ENCODE measurements at regions not wholly inside any gene's neighbourhood (a gene's known extent, or its start where the extent isn't known, plus 50 kb on each side); places are given as distances from the start of the nearest gene placed in this dataset.

DNA sequence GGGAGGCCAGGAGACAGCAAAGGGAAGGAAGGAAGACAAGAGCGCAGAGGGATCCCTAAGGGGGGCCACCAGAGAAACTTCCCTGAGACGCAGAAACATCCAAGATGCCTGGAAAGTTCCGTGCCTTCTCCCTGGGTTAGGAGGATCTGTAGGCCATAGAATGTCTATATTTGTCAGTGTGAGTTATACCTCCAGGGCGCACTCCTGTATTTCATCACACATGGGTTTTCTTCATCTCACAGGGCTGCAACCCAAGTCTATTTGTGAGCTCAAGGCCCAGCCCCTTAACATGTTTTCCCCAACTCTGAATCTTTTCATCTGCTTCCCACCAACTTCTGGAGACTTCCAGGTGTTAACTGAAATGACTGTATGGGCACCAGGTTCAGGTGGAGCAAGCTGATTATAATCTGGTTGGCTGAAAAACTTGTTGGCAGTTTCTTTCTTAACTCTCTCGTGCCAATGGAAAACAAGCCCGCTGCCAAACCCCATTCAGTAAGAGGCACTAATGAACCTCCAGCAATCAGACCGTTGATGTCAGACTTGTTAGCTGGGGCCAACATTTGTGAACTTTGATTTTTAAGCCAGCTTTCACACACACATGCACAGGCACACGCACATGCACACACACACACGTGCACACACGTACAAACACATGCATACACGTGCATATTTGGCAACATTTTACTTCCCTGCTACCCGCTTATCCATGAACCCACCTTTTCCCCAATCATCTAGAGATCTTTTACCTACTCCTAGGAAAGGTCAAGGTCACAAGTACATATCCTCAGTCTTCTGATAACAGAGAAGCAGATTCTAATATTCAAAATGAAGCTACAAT, 247.5 kb upstream of the GMDS start (continued):
- TF ChIP-seq, protein P1, sequence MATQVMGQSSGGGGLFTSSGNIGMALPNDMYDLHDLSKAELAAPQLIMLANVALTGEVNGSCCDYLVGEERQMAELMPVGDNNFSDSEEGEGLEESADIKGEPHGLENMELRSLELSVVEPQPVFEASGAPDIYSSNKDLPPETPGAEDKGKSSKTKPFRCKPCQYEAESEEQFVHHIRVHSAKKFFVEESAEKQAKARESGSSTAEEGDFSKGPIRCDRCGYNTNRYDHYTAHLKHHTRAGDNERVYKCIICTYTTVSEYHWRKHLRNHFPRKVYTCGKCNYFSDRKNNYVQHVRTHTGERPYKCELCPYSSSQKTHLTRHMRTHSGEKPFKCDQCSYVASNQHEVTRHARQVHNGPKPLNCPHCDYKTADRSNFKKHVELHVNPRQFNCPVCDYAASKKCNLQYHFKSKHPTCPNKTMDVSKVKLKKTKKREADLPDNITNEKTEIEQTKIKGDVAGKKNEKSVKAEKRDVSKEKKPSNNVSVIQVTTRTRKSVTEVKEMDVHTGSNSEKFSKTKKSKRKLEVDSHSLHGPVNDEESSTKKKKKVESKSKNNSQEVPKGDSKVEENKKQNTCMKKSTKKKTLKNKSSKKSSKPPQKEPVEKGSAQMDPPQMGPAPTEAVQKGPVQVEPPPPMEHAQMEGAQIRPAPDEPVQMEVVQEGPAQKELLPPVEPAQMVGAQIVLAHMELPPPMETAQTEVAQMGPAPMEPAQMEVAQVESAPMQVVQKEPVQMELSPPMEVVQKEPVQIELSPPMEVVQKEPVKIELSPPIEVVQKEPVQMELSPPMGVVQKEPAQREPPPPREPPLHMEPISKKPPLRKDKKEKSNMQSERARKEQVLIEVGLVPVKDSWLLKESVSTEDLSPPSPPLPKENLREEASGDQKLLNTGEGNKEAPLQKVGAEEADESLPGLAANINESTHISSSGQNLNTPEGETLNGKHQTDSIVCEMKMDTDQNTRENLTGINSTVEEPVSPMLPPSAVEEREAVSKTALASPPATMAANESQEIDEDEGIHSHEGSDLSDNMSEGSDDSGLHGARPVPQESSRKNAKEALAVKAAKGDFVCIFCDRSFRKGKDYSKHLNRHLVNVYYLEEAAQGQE (IDR thresholded peaks at IDR 0.05; ENCODE audit: low read depth): no peak
- TF ChIP-seq POLR2AphosphoS5 (IDR thresholded peaks at IDR 0.05; ENCODE audit: low read depth, low read length) (no peak), ZFX (IDR thresholded peaks at IDR 0.05) (no peak), FOSL1 (IDR thresholded peaks at IDR 0.05; ENCODE audit: low read depth) (no peak), SIN3A (IDR thresholded peaks at IDR 0.05; ENCODE audit: low read depth) (no peak), JUND (IDR thresholded peaks at IDR 0.05) (no peak), TCF7L2 (IDR thresholded peaks at IDR 0.05; ENCODE audit: borderline replicate concordance, extremely low read depth, insufficient read depth, insufficient read length) (no peak), POLR2A (IDR thresholded peaks at IDR 0.05; ENCODE audit: borderline replicate concordance, extremely low read depth, insufficient read depth, insufficient read length) (no peak), CEBPB (IDR thresholded peaks at IDR 0.05; ENCODE audit: low read depth) (no peak), EZH2phosphoT487 (IDR thresholded peaks at IDR 0.05; ENCODE audit: borderline replicate concordance) (no peak)
- TF ChIP-seq, protein P2, sequence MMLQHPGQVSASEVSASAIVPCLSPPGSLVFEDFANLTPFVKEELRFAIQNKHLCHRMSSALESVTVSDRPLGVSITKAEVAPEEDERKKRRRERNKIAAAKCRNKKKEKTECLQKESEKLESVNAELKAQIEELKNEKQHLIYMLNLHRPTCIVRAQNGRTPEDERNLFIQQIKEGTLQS (IDR thresholded peaks at IDR 0.05): no peak

DNA sequence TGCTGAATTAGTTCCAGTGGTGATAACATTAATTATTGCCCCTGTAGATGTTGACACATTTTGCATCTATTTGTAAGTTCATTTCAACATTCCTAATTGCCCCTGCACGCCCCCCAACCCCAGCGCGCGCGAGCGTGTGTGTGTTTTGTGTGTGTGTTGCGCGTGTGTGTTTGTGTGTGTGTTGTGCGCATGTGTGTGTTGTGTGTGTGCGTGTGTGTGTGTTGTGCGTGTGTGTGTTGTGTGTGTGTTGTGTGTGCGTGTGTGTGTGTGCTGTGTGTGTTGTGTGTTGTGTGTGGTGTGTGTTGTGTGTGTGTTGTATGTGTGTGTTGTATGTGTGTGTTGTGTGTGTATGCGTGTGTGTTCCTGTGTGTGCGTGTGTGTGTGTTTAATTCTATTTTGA, 245.7 kb upstream of the GMDS start:
- Histone ChIP-seq H3K36me3 (ENCODE audit: control insufficient read depth in 1 of 2, insufficient read depth in 2 of 2, low read length in 2 of 2) (no peaks in the 10 kb centered on the region), H3K9me3 (ENCODE audit: control insufficient read depth in 1 of 2, insufficient read depth in 1 of 2, low read depth in 1 of 2, low read length in 2 of 2) (no peaks in the 10 kb centered on the region), H3K9me2 (ENCODE audit: insufficient read depth) (no peaks in the 10 kb centered on the region), H2AFZ (ENCODE audit: low read depth, low read length, poor library complexity, severe bottlenecking) (no peak overlapping the region), H3K4me3 (replicated peaks in 1 of 2; ENCODE audit: low read depth in 1 of 2, low read length in 2 of 2) (no peak overlapping the region), H4K20me1 (ENCODE audit: insufficient read depth) (no peaks in the 10 kb centered on the region), H3K27ac (ENCODE audit: low read depth, low read length) (no peak overlapping the region), H3K4me2 (ENCODE audit: low read length) (no peak overlapping the region), H3K79me2 (ENCODE audit: insufficient read depth, low read length) (no peaks in the 10 kb centered on the region), H3K9ac (ENCODE audit: low read length) (no peak overlapping the region), H3K4me1 (ENCODE audit: control insufficient read depth in 1 of 2, insufficient read depth in 2 of 2, low read length in 2 of 2) (no peaks in the 10 kb centered on the region), H3K27me3 (ENCODE audit: insufficient read depth, low read length) (no peaks in the 10 kb centered on the region)
- intact Hi-C loops (cut with micrococcal nuclease): no loop called here
- no peak for DNase-seq (ENCODE audit: low read depth, low spot score)
- ChIA-PET RAD21 (ENCODE audit: low non-redundant PET in 1 of 2, low total read pairs in 2 of 2, uncharacterized antibody in 2 of 2, unreplicated experiment in 2 of 2) (no interaction called here), CTCF (no interaction called here), POLR2A (no interaction called here)
- TF ChIP-seq POLR2A (IDR thresholded peaks at IDR 0.05; ENCODE audit: borderline replicate concordance, extremely low read depth, insufficient read depth, insufficient read length): no peak
- no peak for TF ChIP-seq ZNF274 (IDR thresholded peaks at IDR 0.05; ENCODE audit: low read depth, low read length)
- TF ChIP-seq POLR2AphosphoS5 (IDR thresholded peaks at IDR 0.05; ENCODE audit: low read depth, low read length): no peak
- no peak for TF ChIP-seq EGR1 (IDR thresholded peaks at IDR 0.05; ENCODE audit: low read depth)
- TF ChIP-seq SRF (IDR thresholded peaks at IDR 0.05; ENCODE audit: low read depth): no peak
- no peak for TF ChIP-seq CBX3 (IDR thresholded peaks at IDR 0.05; ENCODE audit: low read depth)
- no peak for TF ChIP-seq ZFX (IDR thresholded peaks at IDR 0.05)
- TF ChIP-seq JUND (IDR thresholded peaks at IDR 0.05): no peak
- no peak for TF ChIP-seq EZH2 (IDR thresholded peaks at IDR 0.05)
- no peak for TF ChIP-seq SP1 (IDR thresholded peaks at IDR 0.05; ENCODE audit: low read depth)
- TF ChIP-seq, protein P3, sequence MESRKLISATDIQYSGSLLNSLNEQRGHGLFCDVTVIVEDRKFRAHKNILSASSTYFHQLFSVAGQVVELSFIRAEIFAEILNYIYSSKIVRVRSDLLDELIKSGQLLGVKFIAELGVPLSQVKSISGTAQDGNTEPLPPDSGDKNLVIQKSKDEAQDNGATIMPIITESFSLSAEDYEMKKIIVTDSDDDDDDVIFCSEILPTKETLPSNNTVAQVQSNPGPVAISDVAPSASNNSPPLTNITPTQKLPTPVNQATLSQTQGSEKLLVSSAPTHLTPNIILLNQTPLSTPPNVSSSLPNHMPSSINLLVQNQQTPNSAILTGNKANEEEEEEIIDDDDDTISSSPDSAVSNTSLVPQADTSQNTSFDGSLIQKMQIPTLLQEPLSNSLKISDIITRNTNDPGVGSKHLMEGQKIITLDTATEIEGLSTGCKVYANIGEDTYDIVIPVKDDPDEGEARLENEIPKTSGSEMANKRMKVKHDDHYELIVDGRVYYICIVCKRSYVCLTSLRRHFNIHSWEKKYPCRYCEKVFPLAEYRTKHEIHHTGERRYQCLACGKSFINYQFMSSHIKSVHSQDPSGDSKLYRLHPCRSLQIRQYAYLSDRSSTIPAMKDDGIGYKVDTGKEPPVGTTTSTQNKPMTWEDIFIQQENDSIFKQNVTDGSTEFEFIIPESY (IDR thresholded peaks at IDR 0.05; ENCODE audit: extremely low read depth, insufficient replicate concordance, low read length): no peak
- TF ChIP-seq EZH2phosphoT487 (IDR thresholded peaks at IDR 0.05; ENCODE audit: borderline replicate concordance): no peak
- TF ChIP-seq YY1 (IDR thresholded peaks at IDR 0.05; ENCODE audit: extremely low read depth, insufficient replicate concordance, low read depth, low read length): no peak
- TF ChIP-seq, protein P4, sequence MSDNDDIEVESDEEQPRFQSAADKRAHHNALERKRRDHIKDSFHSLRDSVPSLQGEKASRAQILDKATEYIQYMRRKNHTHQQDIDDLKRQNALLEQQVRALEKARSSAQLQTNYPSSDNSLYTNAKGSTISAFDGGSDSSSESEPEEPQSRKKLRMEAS (IDR thresholded peaks at IDR 0.05): no peak
- no peak for ATAC-seq
- no TSS peak for BruUV-seq (replicated peaks)

Data from HCT116 (cell line).